PC-3 (cell line): ENCODE measurements at regions not wholly inside any gene's neighbourhood (a gene's known extent, or its start where the extent isn't known, plus 50 kb on each side); places are given as distances from the start of the nearest gene placed in this dataset.

Source experiments
- CTCF ChIP-seq: fragments of 300-600 bp; sonication (generic); conservative IDR thresholded peaks from 2 replicates; pipeline ENCODE4 v1.5.1; 2017; ENCODE audit warnings: antibody characterized with exemption, low read depth, mild to moderate bottlenecking, low read length
- EZH2 ChIP-seq: fragments of 300-600 bp; sonication (generic); IDR thresholded peaks from one replicate; pipeline ENCODE4 v1.6.1; 2017; ENCODE audit warnings: antibody characterized with exemption, mild to moderate bottlenecking, low read length; ENCODE audit not compliant: unreplicated experiment

DNA sequence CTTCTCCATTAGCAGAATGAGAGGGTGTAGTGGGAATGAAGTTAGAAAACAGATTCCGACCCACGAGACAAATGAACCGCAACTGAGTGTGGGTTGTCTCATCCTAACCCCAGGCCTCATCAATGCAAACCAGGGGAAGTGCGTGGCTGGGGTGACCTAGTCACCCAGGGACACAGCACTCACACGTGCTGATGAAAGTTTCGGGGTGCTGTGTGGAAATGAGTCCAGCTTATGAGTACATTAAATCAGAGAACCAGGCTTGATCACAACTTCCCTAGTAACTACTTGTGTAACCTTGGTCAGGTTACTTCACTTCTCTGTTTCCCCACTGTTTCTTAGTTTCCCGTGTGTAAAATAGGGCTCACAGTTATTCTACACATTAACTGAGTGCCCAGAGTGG lies 95.4 kb upstream of the CDKN3 start:
- TF ChIP-seq CTCF: no peak
- TF ChIP-seq EZH2: no peak
